Astrocyte (in vitro differentiated cells and primary cell): ENCODE measurements at regions not wholly inside any gene's neighbourhood (a gene's known extent, or its start where the extent isn't known, plus 50 kb on each side); places are given as distances from the start of the nearest gene placed in this dataset.

Experiments
- DNase-seq: peaks from one replicate; pipeline ENCODE4 v3.0.0-alpha.2; 2010; ENCODE audit warnings: low read depth
- FAIRE-seq: peaks from 2 replicates; lab custom pipeline; 2011; peaks lifted over from hg19 to GRCh38; lab: Jason Lieb, UNC
- H2AFZ ChIP-seq: 2 replicates; pipeline ENCODE4 v1.6.0; 2012; ENCODE audit warnings: low read depth, low read length, inconsistent platforms
- H3K27ac ChIP-seq: 2 replicates; pipeline ENCODE4 v1.5.1; 2011; ENCODE audit warnings: low read depth, low read length, inconsistent platforms
- H3K27me3 ChIP-seq: 2 replicates; pipeline ENCODE4 v1.6.0; 2011; ENCODE audit warnings: low read length, inconsistent platforms; ENCODE audit not compliant: insufficient read depth
- H3K36me3 ChIP-seq: 2 replicates; pipeline ENCODE4 v1.5.1; 2011; ENCODE audit warnings: low read length, inconsistent platforms; ENCODE audit not compliant: insufficient read depth
- H3K4me1 ChIP-seq: 2 replicates; pipeline ENCODE4 v1.5.1; 2011; ENCODE audit warnings: low read length, inconsistent platforms; ENCODE audit not compliant: insufficient read depth
- H3K4me2 ChIP-seq: 2 replicates; pipeline ENCODE4 v1.6.0; 2012; ENCODE audit warnings: low read length, inconsistent platforms
- H3K4me3 ChIP-seq: 2 replicates; pipeline ENCODE4 v1.5.1; 2011; ENCODE audit warnings: low read depth, mild to moderate bottlenecking, low read length, inconsistent platforms; ENCODE audit not compliant: insufficient read depth
- H3K79me2 ChIP-seq: 2 replicates; pipeline ENCODE4 v1.6.0; 2012; ENCODE audit warnings: mild to moderate bottlenecking, low read length, inconsistent platforms; ENCODE audit not compliant: insufficient read depth
- H3K9ac ChIP-seq: 2 replicates; pipeline ENCODE4 v1.6.0; 2012; ENCODE audit warnings: mild to moderate bottlenecking, low read length, inconsistent platforms
- H3K9me3 ChIP-seq: 2 replicates; pipeline ENCODE4 v1.5.1; 2012; ENCODE audit warnings: low read depth, mild to moderate bottlenecking, low read length, inconsistent platforms; ENCODE audit not compliant: insufficient read depth
- H4K20me1 ChIP-seq: 2 replicates; pipeline ENCODE4 v1.6.0; 2012; ENCODE audit warnings: low read length, inconsistent platforms; ENCODE audit not compliant: insufficient read depth
- H3K27ac Mint-ChIP-seq: one replicate; pipeline ENCODE4 v1.8.0; 2021; ENCODE audit warnings: mild to moderate bottlenecking, mixed read lengths; ENCODE audit not compliant: unreplicated experiment
- H3K27me3 Mint-ChIP-seq: one replicate; pipeline ENCODE4 v1.8.0; 2021; ENCODE audit warnings: low read depth, mixed read lengths; ENCODE audit not compliant: unreplicated experiment
- H3K36me3 Mint-ChIP-seq: one replicate; pipeline ENCODE4 v1.8.0; 2021; ENCODE audit warnings: low read depth, mixed read lengths; ENCODE audit not compliant: unreplicated experiment
- H3K4me1 Mint-ChIP-seq: one replicate; pipeline ENCODE4 v1.8.0; 2021; ENCODE audit warnings: low read depth, mixed read lengths; ENCODE audit not compliant: unreplicated experiment
- H3K4me3 Mint-ChIP-seq: one replicate; pipeline ENCODE4 v1.8.0; 2021; ENCODE audit warnings: mild to moderate bottlenecking, moderate library complexity, mixed read lengths; ENCODE audit not compliant: unreplicated experiment
- H3K9me3 Mint-ChIP-seq: one replicate; pipeline ENCODE4 v1.8.0; 2021; ENCODE audit warnings: mild to moderate bottlenecking, mixed read lengths; ENCODE audit not compliant: unreplicated experiment
- EZH2 ChIP-seq: IDR thresholded peaks from 2 replicates; pipeline ENCODE4 v1.6.1; 2012; ENCODE audit warnings: mild to moderate bottlenecking, low read length, inconsistent platforms; ENCODE audit not compliant: insufficient read depth
- TF ChIP-seq, protein P1 (sequence below): IDR thresholded peaks from 2 replicates; pipeline ENCODE4 v1.5.1; 2011; ENCODE audit warnings: low read depth, mild to moderate bottlenecking, inconsistent platforms, low read length, moderate library complexity; ENCODE audit not compliant: insufficient read depth

DNA sequence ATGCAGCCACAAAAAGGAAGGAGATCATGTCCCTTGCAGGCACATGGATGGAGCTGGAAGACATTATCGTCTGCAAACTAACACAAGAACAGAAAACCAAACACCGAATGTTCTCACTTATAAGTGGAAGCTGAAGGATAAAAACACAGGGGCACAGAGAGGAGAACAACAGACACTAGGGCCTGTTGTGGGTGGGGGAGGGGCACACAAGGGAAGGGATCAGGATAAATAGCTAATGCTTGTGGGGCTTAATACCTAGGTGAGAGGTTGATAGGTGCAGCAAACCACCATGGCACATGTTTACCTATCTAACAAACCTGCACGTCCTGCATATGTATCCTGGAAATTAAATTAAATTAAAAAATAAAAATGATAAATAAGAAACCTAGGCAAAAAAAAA, 969.9 kb downstream of the TTLL7 start:
- no peak overlapping the region for H3K4me2 ChIP-seq
- Mint-ChIP-seq H3K4me3 (no peak overlapping the region), H3K9me3 (peaks cover 9% of the 10 kb centered on the region), H3K36me3 (peaks cover 2% of the 10 kb centered on the region), H3K27me3 (no peaks in the 10 kb centered on the region), H3K4me1 (peaks cover 8% of the 10 kb centered on the region), H3K27ac (no peak overlapping the region)
- no peaks in the 10 kb centered on the region for H3K9me3 ChIP-seq
- no peak overlapping the region for H3K9ac ChIP-seq
- H2AFZ ChIP-seq = no peak overlapping the region
- no peak for DNase-seq
- peaks cover 4% of the 10 kb centered on the region for H3K4me1 ChIP-seq
- no peak overlapping the region for H3K4me3 ChIP-seq
- no peaks in the 10 kb centered on the region for H3K79me2 ChIP-seq
- TF ChIP-seq, protein P1, sequence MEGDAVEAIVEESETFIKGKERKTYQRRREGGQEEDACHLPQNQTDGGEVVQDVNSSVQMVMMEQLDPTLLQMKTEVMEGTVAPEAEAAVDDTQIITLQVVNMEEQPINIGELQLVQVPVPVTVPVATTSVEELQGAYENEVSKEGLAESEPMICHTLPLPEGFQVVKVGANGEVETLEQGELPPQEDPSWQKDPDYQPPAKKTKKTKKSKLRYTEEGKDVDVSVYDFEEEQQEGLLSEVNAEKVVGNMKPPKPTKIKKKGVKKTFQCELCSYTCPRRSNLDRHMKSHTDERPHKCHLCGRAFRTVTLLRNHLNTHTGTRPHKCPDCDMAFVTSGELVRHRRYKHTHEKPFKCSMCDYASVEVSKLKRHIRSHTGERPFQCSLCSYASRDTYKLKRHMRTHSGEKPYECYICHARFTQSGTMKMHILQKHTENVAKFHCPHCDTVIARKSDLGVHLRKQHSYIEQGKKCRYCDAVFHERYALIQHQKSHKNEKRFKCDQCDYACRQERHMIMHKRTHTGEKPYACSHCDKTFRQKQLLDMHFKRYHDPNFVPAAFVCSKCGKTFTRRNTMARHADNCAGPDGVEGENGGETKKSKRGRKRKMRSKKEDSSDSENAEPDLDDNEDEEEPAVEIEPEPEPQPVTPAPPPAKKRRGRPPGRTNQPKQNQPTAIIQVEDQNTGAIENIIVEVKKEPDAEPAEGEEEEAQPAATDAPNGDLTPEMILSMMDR = no peak
- TF ChIP-seq EZH2 = no peak
- no peaks in the 10 kb centered on the region for H4K20me1 ChIP-seq
- no peak overlapping the region for H3K27ac ChIP-seq
- H3K36me3 ChIP-seq = no peaks in the 10 kb centered on the region
- no peaks in the 10 kb centered on the region for H3K27me3 ChIP-seq
- no peak for FAIRE-seq

DNA sequence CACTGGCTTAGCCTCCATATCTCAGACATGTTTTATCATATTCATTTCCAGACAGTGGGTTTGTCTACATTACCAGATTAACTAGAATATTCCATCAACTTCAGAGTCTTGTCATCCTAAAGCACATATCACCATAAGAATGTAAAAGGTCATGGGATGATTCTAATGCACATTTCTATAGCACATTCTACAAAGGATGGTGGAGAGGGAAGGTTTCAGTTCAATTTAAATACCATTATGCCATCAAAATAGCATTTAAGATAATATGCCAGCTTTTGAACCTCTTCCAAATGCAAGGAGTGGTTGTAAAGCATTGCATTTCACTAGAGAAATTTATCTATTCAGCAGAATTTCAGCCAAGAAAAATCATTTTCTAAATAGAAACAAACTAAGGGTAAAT, 970.5 kb downstream of the TTLL7 start:
- FAIRE-seq (no peak), DNase-seq (no peak)
- H3K9me3 ChIP-seq = no peaks in the 10 kb centered on the region
- no peak overlapping the region for H3K4me3 ChIP-seq
- no peak overlapping the region for H3K9ac ChIP-seq
- no peaks in the 10 kb centered on the region for H3K4me1 ChIP-seq
- no peaks in the 10 kb centered on the region for H3K79me2 ChIP-seq
- H3K36me3 ChIP-seq = no peaks in the 10 kb centered on the region
- H2AFZ ChIP-seq = no peak overlapping the region
- TF ChIP-seq EZH2 = no peak
- TF ChIP-seq, protein P1 = no peak
- Mint-ChIP-seq H3K4me3 (no peak overlapping the region), H3K9me3 (peaks cover 9% of the 10 kb centered on the region), H3K36me3 (peaks cover 2% of the 10 kb centered on the region), H3K27me3 (no peaks in the 10 kb centered on the region), H3K4me1 (peaks cover 2% of the 10 kb centered on the region), H3K27ac (no peak overlapping the region)
- no peaks in the 10 kb centered on the region for H4K20me1 ChIP-seq
- H3K27me3 ChIP-seq = no peaks in the 10 kb centered on the region
- H3K4me2 ChIP-seq = no peak overlapping the region
- no peak overlapping the region for H3K27ac ChIP-seq

DNA sequence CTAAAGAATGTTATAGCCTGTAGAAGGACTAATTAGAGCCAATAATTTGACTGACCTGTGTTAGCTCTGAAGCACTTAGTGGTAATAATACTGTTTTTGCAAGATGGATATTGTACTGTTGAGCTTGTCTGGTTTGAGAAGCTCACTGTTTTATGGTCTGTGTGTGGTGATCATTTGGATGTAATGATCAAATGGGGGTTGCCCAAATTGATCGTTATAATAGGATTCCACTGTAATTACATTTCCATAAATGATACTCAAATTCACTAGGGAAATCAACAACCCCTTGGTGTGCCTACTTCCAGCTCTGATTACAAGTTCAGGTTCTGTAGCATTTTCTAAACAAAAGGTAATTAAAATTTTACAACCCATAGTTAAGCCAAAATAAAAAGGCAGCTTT, 971.4 kb downstream of the TTLL7 start:
- H3K27ac ChIP-seq = no peak overlapping the region
- no peak overlapping the region for H3K4me3 ChIP-seq
- H3K4me1 ChIP-seq = no peaks in the 10 kb centered on the region
- H4K20me1 ChIP-seq = no peaks in the 10 kb centered on the region
- Mint-ChIP-seq H3K4me3 (no peak overlapping the region), H3K27ac (no peak overlapping the region), H3K9me3 (peaks cover 7% of the 10 kb centered on the region), H3K4me1 (no peaks in the 10 kb centered on the region), H3K36me3 (no peaks in the 10 kb centered on the region), H3K27me3 (no peaks in the 10 kb centered on the region)
- no peak for TF ChIP-seq EZH2
- TF ChIP-seq, protein P1 = no peak
- H3K27me3 ChIP-seq = no peaks in the 10 kb centered on the region
- DNase-seq (no peak), FAIRE-seq (no peak)
- H3K9me3 ChIP-seq = no peaks in the 10 kb centered on the region
- H3K9ac ChIP-seq = no peak overlapping the region
- no peak overlapping the region for H3K4me2 ChIP-seq
- H3K36me3 ChIP-seq = no peaks in the 10 kb centered on the region
- H3K79me2 ChIP-seq = no peaks in the 10 kb centered on the region
- no peak overlapping the region for H2AFZ ChIP-seq
